Smooth muscle cell (in vitro differentiated cells): ENCODE measurements at regions not wholly inside any gene's neighbourhood (a gene's known extent, or its start where the extent isn't known, plus 50 kb on each side); places are given as distances from the start of the nearest gene placed in this dataset.

Experiments used
- DNase-seq: peaks from one replicate; lab custom pipeline; 2025; ENCODE audit not compliant: unreplicated experiment; lab: John Stamatoyannopoulos, UW
- H2AFZ ChIP-seq: fragments of 200-600 bp; sonication (generic); 2 replicates; pipeline ENCODE4 v1.6.0; 2016; ENCODE audit warnings: antibody characterized with exemption, low read depth, mild to moderate bottlenecking
- H3F3A ChIP-seq: fragments of 200-600 bp; sonication (generic); 2 replicates; pipeline ENCODE4 v1.6.0; 2017; ENCODE audit warnings: antibody characterized with exemption, low read depth
- H3K27ac ChIP-seq: fragments of 200-600 bp; sonication (generic); 2 replicates; pipeline ENCODE4 v1.5.1; 2016; ENCODE audit warnings: low read depth, mild to moderate bottlenecking
- H3K27me3 ChIP-seq: fragments of 200-600 bp; sonication (generic); 2 replicates; pipeline ENCODE4 v1.6.1; 2016; ENCODE audit warnings: low read depth, mild to moderate bottlenecking
- H3K36me3 ChIP-seq: fragments of 200-600 bp; sonication (generic); 2 replicates; pipeline ENCODE4 v1.5.1; 2016; ENCODE audit warnings: low read depth
- H3K4me1 ChIP-seq: fragments of 200-600 bp; sonication (generic); 2 replicates; pipeline ENCODE4 v1.5.1; 2016; ENCODE audit warnings: low read depth
- H3K4me2 ChIP-seq: fragments of 200-600 bp; sonication (generic); 2 replicates; pipeline ENCODE4 v1.6.0; 2016; ENCODE audit warnings: mild to moderate bottlenecking
- H3K4me3 ChIP-seq: fragments of 200-600 bp; sonication (generic); 2 replicates; pipeline ENCODE4 v1.5.1; 2016; ENCODE audit warnings: mild to moderate bottlenecking
- H3K79me2 ChIP-seq: fragments of 200-600 bp; sonication (generic); 2 replicates; pipeline ENCODE4 v1.6.0; 2016; ENCODE audit warnings: low read depth, mild to moderate bottlenecking
- H3K9ac ChIP-seq: fragments of 200-600 bp; sonication (generic); 2 replicates; pipeline ENCODE4 v1.6.0; 2016; ENCODE audit warnings: low read depth
- H3K9me3 ChIP-seq: fragments of 200-600 bp; sonication (generic); replicated peaks from 2 replicates; pipeline ENCODE4 v1.5.1; 2016; ENCODE audit warnings: low read depth
- H4K20me1 ChIP-seq: fragments of 200-600 bp; sonication (generic); 2 replicates; pipeline ENCODE4 v1.6.0; 2016; ENCODE audit warnings: low read depth
- CTCF ChIP-seq: fragments of 200-600 bp; sonication (generic); IDR thresholded peaks from 2 replicates; pipeline ENCODE4 v1.5.1; 2017; ENCODE audit warnings: borderline replicate concordance, mild to moderate bottlenecking, antibody characterized with exemption; ENCODE audit not compliant: insufficient read depth, poor library complexity, severe bottlenecking
- WGBS: methylation state at CpG from one replicate; pipeline ENCODE4 v1.1.7; 2016; ENCODE audit warnings: low lambda C conversion rate; 5-methylcytosine and 5-hydroxymethylcytosine counted together

DNA sequence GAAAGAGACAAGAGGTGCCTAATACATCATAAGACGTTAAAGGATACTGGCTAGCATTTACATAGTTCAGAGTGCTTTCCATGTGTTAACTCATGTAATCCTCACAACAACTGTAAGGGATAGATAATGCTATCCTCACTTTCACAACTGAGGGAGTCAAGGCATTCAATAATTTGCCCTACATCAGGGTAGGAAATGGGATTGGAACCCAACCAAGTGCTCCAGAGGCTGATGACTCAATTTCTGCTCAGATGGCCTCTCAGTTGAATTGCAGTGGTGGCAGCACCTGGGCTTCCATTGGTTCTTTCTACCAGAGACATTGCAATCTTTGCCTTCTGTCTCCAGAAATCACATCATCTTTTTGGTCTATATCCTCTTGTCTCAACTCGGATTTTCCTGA, 232.9 kb downstream of the ETS1 start:
- Histone ChIP-seq H3K4me1 (no peaks in the 10 kb centered on the region), H3K4me3 (no peak overlapping the region), H3F3A (no peaks in the 10 kb centered on the region), H3K9me3 (no peaks in the 10 kb centered on the region), H2AFZ (no peak overlapping the region), H3K79me2 (no peaks in the 10 kb centered on the region), H3K9ac (no peak overlapping the region), H3K4me2 (no peak overlapping the region), H3K36me3 (no peaks in the 10 kb centered on the region), H4K20me1 (no peaks in the 10 kb centered on the region), H3K27ac (no peak overlapping the region), H3K27me3 (no peaks in the 10 kb centered on the region)
- 93% methylated on average over 2 of the region's 2 CpGs for WGBS
- DNase-seq, result no peak
- TF ChIP-seq CTCF, result no peak

- H3K9me3 ChIP-seq, result no peaks in the 10 kb centered on the region
- peak overlapping the region; percentile 20 for H2AFZ ChIP-seq
- no peaks in the 10 kb centered on the region for H3F3A ChIP-seq
- no peak overlapping the region for H3K4me3 ChIP-seq
- TF ChIP-seq CTCF, result no peak
- H3K4me2 ChIP-seq, result no peak overlapping the region
- H3K27ac ChIP-seq, result no peak overlapping the region
- no peaks in the 10 kb centered on the region for H3K79me2 ChIP-seq
- no peaks in the 10 kb centered on the region for H3K4me1 ChIP-seq
- no peak for DNase-seq
- H3K27me3 ChIP-seq, result no peaks in the 10 kb centered on the region
- H3K36me3 ChIP-seq, result no peaks in the 10 kb centered on the region
- no peak overlapping the region for H3K9ac ChIP-seq
- H4K20me1 ChIP-seq, result no peaks in the 10 kb centered on the region
- WGBS, result 61% methylated on average over 6 of the region's 6 CpGs
Observed at GRCh38 chr11:128351168-128351567, 236.2 kb downstream of the ETS1 start.

DNA sequence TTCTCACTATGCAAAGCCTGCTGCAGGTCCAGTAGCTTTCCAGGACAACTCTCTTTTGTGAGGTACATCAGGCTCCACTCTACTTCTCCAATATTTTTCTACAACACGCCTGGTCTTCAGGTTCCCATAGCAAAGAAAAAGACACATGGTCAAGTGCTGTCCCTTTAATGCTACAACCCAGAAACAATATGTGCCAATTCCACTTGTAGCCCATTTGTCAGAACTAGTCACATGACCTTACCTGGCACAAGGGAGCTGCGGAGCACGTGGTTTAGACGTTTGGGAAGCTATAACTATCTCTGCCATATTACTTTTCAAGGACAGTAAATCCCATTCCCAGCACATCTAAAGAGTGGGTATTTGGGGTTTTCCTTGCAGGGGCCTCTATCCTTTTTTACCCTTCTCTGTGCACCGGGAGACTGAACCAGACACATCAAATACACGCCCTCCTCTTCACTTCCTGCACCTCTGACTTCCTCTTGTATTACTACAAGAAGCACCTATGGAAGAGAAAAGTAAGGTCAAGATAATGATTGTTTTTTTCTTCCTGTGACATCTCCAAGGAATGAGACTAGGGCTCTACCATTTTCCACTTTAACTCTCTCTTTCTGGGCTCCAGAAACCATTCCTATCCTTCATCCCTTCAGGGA, 237.6 kb downstream of the ETS1 start:
- no peak for TF ChIP-seq CTCF
- Histone ChIP-seq H3K9me3 (no peaks in the 10 kb centered on the region), H3F3A (no peaks in the 10 kb centered on the region), H3K4me1 (no peaks in the 10 kb centered on the region), H3K79me2 (no peaks in the 10 kb centered on the region), H3K27ac (no peak overlapping the region), H3K4me2 (no peak overlapping the region), H3K27me3 (no peaks in the 10 kb centered on the region), H3K9ac (no peak overlapping the region), H3K4me3 (no peak overlapping the region), H4K20me1 (no peaks in the 10 kb centered on the region), H3K36me3 (no peaks in the 10 kb centered on the region), H2AFZ (no peak overlapping the region)
- WGBS, result 89% methylated on average over 6 of the region's 6 CpGs
- no peak for DNase-seq

GRCh38 chr11:128346804-128347203, 240.6 kb downstream of the ETS1 start:
- Histone ChIP-seq H3K4me1 (peaks cover 9% of the 10 kb centered on the region), H3K9me3 (no peaks in the 10 kb centered on the region), H2AFZ (no peak overlapping the region), H3F3A (peaks cover 7% of the 10 kb centered on the region), H3K4me3 (no peak overlapping the region), H3K4me2 (no peak overlapping the region), H3K9ac (no peak overlapping the region), H3K27ac (no peak overlapping the region), H3K27me3 (no peaks in the 10 kb centered on the region), H3K79me2 (no peaks in the 10 kb centered on the region), H3K36me3 (no peaks in the 10 kb centered on the region), H4K20me1 (no peaks in the 10 kb centered on the region)
- no peak for TF ChIP-seq CTCF
- 70% methylated on average over 3 of the region's 3 CpGs for WGBS
- no peak for DNase-seq
